UCSD-AML1 (cell line): ENCODE measurements at regions not wholly inside any gene's neighbourhood (a gene's known extent, or its start where the extent isn't known, plus 50 kb on each side); places are given as distances from the start of the nearest gene placed in this dataset.

Experiments
- DNase-seq: peaks from one replicate; lab custom pipeline; 2025; ENCODE audit not compliant: unreplicated experiment; lab: John Stamatoyannopoulos, UW

- no peak for DNase-seq
These were observed 362.5 kb upstream of the CHRM3 start for GRCh38 chr1:239023732-239024360.

GRCh38 chr1:239016337-239016736 is 370.0 kb upstream of the CHRM3 start:
- DNase-seq = no peak

GRCh38 chr1:239011382-239011781 is 375.0 kb upstream of the CHRM3 start:
- no peak for DNase-seq

- no peak for DNase-seq
These were observed 377.8 kb upstream of the CHRM3 start for GRCh38 chr1:239008568-239008967.

GRCh38 chr1:239006276-239006675 is 380.1 kb upstream of the CHRM3 start:
- DNase-seq = no peak

- DNase-seq = no peak
These were observed 386.4 kb upstream of the CHRM3 start for GRCh38 chr1:238999944-239000343.

- no peak for DNase-seq
These were observed 387.8 kb upstream of the CHRM3 start for GRCh38 chr1:238998577-238998976.

- no peak for DNase-seq
These were observed 394.4 kb upstream of the CHRM3 start for GRCh38 chr1:238991765-238992495.

- no peak for DNase-seq
These were observed 401.1 kb upstream of the CHRM3 start for GRCh38 chr1:238985312-238985711.

GRCh38 chr1:238982736-238983135 is 403.6 kb upstream of the CHRM3 start:
- DNase-seq = no peak

GRCh38 chr1:238981317-238981933 is 404.9 kb upstream of the CHRM3 start:
- no peak for DNase-seq

- no peak for DNase-seq
These were observed 406.3 kb upstream of the CHRM3 start for GRCh38 chr1:238980053-238980452.

GRCh38 chr1:238964631-238965030 is 421.7 kb upstream of the CHRM3 start:
- no peak for DNase-seq

GRCh38 chr1:238962941-238963340 is 423.4 kb upstream of the CHRM3 start:
- no peak for DNase-seq

GRCh38 chr1:238961790-238962189 is 424.6 kb upstream of the CHRM3 start:
- no peak for DNase-seq

GRCh38 chr1:238960071-238960470 is 426.3 kb upstream of the CHRM3 start:
- DNase-seq = no peak

GRCh38 chr1:238955934-238956333 is 430.4 kb upstream of the CHRM3 start:
- DNase-seq = no peak

GRCh38 chr1:238954865-238955264 is 431.5 kb upstream of the CHRM3 start:
- DNase-seq = no peak

GRCh38 chr1:238953448-238954010 is 432.8 kb upstream of the CHRM3 start:
- DNase-seq = no peak

GRCh38 chr1:238951809-238952208 is 434.6 kb upstream of the CHRM3 start:
- DNase-seq = no peak

GRCh38 chr1:238950784-238951183 is 435.6 kb upstream of the CHRM3 start:
- DNase-seq = no peak

GRCh38 chr1:238950017-238950416 is 436.4 kb upstream of the CHRM3 start:
- DNase-seq = no peak
